B cell (primary cell): ENCODE measurements at regions not wholly inside any gene's neighbourhood (a gene's known extent, or its start where the extent isn't known, plus 50 kb on each side); places are given as distances from the start of the nearest gene placed in this dataset.

Experiments
- CTCF ChIP-seq: fragments of 200-600 bp; IDR thresholded peaks from one replicate; pipeline ENCODE4 v1.8.0; 2022; ENCODE audit warnings: antibody characterized with exemption, mild to moderate bottlenecking
- EZH2 ChIP-seq: IDR thresholded peaks from 2 replicates; pipeline ENCODE4 v1.6.1; 2012; ENCODE audit warnings: borderline replicate concordance, low read depth, mild to moderate bottlenecking, moderate library complexity, low read length; ENCODE audit not compliant: insufficient read depth, poor library complexity, severe bottlenecking

- TF ChIP-seq CTCF (no peak), EZH2 (no peak)
These were observed 320.7 kb downstream of the ZNF621 start for GRCh38 chr3:40845447-40845846.
